ENCODE measurements at regions not wholly inside any gene's neighbourhood (a gene's known extent, or its start where the extent isn't known, plus 50 kb on each side); places are given as distances from the start of the nearest gene placed in this dataset.

- H3K4me1 ChIP-seq = no peaks in the 10 kb centered on the region
- TF ChIP-seq POLR2A (IDR thresholded peaks at IDR 0.05) (no peak), CTCF (IDR thresholded peaks at IDR 0.05) (no peak)
- DNase-seq = no peak
- no peak overlapping the region for H3K27ac ChIP-seq
- H3K4me3 ChIP-seq = no peak overlapping the region
- no peaks in the 10 kb centered on the region for H3K27me3 ChIP-seq
- no peaks in the 10 kb centered on the region for H3K36me3 ChIP-seq
- no peaks in the 10 kb centered on the region for H3K9me3 ChIP-seq
Observed at GRCh38 chr5:141777130-141777529, 95.1 kb upstream of the ARAP3 start.

DNA sequence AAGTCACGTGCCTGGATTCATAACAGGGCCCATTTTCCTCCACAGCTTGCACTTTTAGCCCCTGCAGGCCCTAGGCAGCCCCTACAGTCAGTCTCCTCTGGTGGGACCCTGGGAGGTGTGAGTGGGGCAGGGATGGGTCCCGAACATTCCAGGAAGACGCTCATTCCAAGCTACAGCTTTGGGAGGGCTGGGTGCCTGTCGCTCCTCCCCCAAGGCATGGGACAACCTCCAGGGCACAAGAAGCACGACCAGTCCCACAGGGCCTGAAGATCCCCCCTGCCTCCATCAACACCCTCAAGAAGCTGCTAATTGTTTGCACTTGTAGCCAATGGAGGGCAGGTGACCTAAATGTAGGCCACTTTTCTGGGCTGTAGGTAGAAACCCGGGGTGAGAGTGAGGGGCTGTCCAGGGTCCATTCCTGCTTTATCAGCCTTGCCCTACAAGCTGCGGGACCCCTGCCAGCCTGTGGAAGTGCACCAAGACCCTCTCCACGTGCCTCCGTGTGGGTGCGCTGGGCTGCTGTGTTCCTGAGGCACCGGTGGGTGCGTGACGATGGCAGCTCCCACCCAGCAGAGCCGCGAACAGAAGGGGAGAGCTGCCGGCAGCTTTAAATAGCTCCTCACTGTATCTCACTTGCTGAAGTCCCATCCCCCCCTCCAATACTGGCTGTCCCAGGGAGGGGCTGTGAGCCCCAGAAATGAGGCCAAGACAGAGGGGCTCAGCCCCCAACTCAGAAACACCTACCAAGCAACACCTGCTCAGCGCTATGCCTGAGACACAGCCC lies 91.9 kb upstream of the ARAP3 start:
- no peak overlapping the region for H3K27ac ChIP-seq
- H3K4me1 ChIP-seq = no peaks in the 10 kb centered on the region
- no peak overlapping the region for H3K4me3 ChIP-seq
- TF ChIP-seq CTCF (IDR thresholded peaks at IDR 0.05) (no peak), POLR2A (IDR thresholded peaks at IDR 0.05) (no peak)
- H3K9me3 ChIP-seq = no peaks in the 10 kb centered on the region
- H3K36me3 ChIP-seq = no peaks in the 10 kb centered on the region
- no peak for DNase-seq
- H3K27me3 ChIP-seq = no peaks in the 10 kb centered on the region

DNA sequence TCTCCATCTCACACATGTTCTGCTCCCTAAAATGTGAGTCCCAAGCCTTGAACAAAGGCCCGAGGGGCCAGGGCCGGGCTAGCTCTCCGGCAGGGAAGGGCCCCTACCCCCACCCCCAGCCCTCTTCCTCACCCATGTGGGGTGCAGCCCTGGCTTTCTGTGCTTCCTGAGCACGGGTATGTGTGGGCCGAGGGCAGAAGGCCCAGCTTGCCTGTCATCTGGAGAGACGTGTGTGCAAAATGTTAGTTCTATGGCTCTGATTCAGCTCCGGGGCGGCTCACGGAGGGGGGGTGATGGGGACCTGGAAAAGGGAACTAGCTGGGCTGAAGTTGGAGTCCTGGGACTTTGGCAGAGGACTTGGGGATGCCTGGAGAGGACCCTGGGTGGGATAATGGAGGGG lies 90.3 kb upstream of the ARAP3 start:
- H3K36me3 ChIP-seq = no peaks in the 10 kb centered on the region
- no peaks in the 10 kb centered on the region for H3K9me3 ChIP-seq
- no peak overlapping the region for H3K4me3 ChIP-seq
- no peak for TF ChIP-seq CTCF (IDR thresholded peaks at IDR 0.05)
- no peak for TF ChIP-seq POLR2A (IDR thresholded peaks at IDR 0.05)
- no peak overlapping the region for H3K27ac ChIP-seq
- no peak for DNase-seq
- no peaks in the 10 kb centered on the region for H3K27me3 ChIP-seq
- H3K4me1 ChIP-seq = no peaks in the 10 kb centered on the region

- no peaks in the 10 kb centered on the region for H3K27me3 ChIP-seq
- H3K4me3 ChIP-seq = no peak overlapping the region
- no peaks in the 10 kb centered on the region for H3K36me3 ChIP-seq
- no peak overlapping the region for H3K27ac ChIP-seq
- H3K4me1 ChIP-seq = no peaks in the 10 kb centered on the region
- TF ChIP-seq CTCF (IDR thresholded peaks at IDR 0.05) = no peak
- DNase-seq = no peak
- H3K9me3 ChIP-seq = no peaks in the 10 kb centered on the region
Observed at GRCh38 chr5:141771562-141771961, 89.5 kb upstream of the ARAP3 start.

- H3K27ac ChIP-seq = no peak overlapping the region
- no peaks in the 10 kb centered on the region for H3K36me3 ChIP-seq
- DNase-seq = no peak
- no peaks in the 10 kb centered on the region for H3K4me1 ChIP-seq
- no peaks in the 10 kb centered on the region for H3K9me3 ChIP-seq
- no peaks in the 10 kb centered on the region for H3K27me3 ChIP-seq
- H3K4me3 ChIP-seq = no peak overlapping the region
- TF ChIP-seq CTCF (IDR thresholded peaks at IDR 0.05) (no peak), POLR2A (IDR thresholded peaks at IDR 0.05) (no peak)
Observed at GRCh38 chr5:141771031-141771430, 89.0 kb upstream of the ARAP3 start.

DNA sequence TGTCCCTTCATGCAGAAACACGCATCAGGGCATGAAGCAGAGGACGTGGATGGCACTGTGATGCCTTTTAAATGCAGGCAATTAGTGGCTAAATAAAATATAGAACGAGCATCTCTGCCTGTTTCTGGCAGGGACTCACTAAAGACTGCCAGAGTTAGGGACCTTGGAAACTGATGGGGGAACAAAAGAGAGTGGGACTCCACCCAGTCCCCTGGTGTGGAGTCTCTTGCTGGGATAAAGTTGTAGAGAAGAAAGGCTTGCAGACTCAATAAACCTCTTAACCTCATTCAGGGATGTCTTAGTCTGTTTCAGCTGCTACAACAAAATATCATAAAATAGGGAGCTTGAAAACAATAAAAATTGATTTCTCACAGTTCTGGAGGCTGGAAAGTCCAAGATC lies 87.6 kb upstream of the ARAP3 start:
- no peaks in the 10 kb centered on the region for H3K4me1 ChIP-seq
- no peak overlapping the region for H3K4me3 ChIP-seq
- H3K27ac ChIP-seq = no peak overlapping the region
- DNase-seq = no peak
- H3K27me3 ChIP-seq = no peaks in the 10 kb centered on the region
- H3K9me3 ChIP-seq = no peaks in the 10 kb centered on the region
- no peak for TF ChIP-seq POLR2A (IDR thresholded peaks at IDR 0.05)
- TF ChIP-seq CTCF (IDR thresholded peaks at IDR 0.05) = no peak
- no peaks in the 10 kb centered on the region for H3K36me3 ChIP-seq
